ENCODE measurements at regions not wholly inside any gene's neighbourhood (a gene's known extent, or its start where the extent isn't known, plus 50 kb on each side); places are given as distances from the start of the nearest gene placed in this dataset.
A peak's percentile ranks its signal among the peaks of the same experiment; 100 is the strongest.
"Not testable (repeated sequence)": the region's sequence is repeated elsewhere in the genome, so short reads cannot be mapped to it uniquely, and the experiment has no call there.

- not testable (repeated sequence) for DNase-seq; H3K36me3 Mint-ChIP-seq (ENCODE audit: insufficient read depth in 2 of 2); H3K9me3 Mint-ChIP-seq; H3K27ac Mint-ChIP-seq; H3K27me3 Mint-ChIP-seq (ENCODE audit: low read depth); ATAC-seq (replicated peaks in 1 of 2)
- Mint-ChIP-seq H3K4me3 (peak overlapping the region in 1 of 2 donors; percentile 44), H3K4me1 (ENCODE audit: low read depth) (peaks cover 10% of the 10 kb centered on the region)
Measured at GRCh38 chr2:111460901-111461300, 340.2 kb downstream of the BCL2L11 start.

GRCh38 chr2:111461831-111462230, 341.1 kb downstream of the BCL2L11 start:
- H3K36me3 Mint-ChIP-seq (ENCODE audit: insufficient read depth in 2 of 2); ATAC-seq (replicated peaks in 1 of 2); DNase-seq; H3K27ac Mint-ChIP-seq; H3K4me3 Mint-ChIP-seq; H3K9me3 Mint-ChIP-seq; H3K27me3 Mint-ChIP-seq (ENCODE audit: low read depth): not testable (repeated sequence)
- peaks cover 10% of the 10 kb centered on the region for H3K4me1 Mint-ChIP-seq (ENCODE audit: low read depth)

GRCh38 chr2:111462572-111462971, 341.9 kb downstream of the BCL2L11 start:
- ATAC-seq (replicated peaks in 1 of 2); H3K36me3 Mint-ChIP-seq (ENCODE audit: insufficient read depth in 2 of 2); DNase-seq; H3K27ac Mint-ChIP-seq; H3K9me3 Mint-ChIP-seq; H3K27me3 Mint-ChIP-seq (ENCODE audit: low read depth): not testable (repeated sequence)
- Mint-ChIP-seq H3K4me3 (peak overlapping the region in 1 of 2 donors; percentile 22), H3K4me1 (ENCODE audit: low read depth) (peaks cover 10% of the 10 kb centered on the region)

- peaks cover 10% of the 10 kb centered on the region for H3K4me1 Mint-ChIP-seq (ENCODE audit: low read depth)
- H3K27ac Mint-ChIP-seq; H3K9me3 Mint-ChIP-seq; H3K36me3 Mint-ChIP-seq (ENCODE audit: insufficient read depth in 2 of 2); DNase-seq; H3K27me3 Mint-ChIP-seq (ENCODE audit: low read depth): not testable (repeated sequence)
- peak; percentile 60 to 68 for ATAC-seq (replicated peaks in 1 of 2)
- H3K4me3 Mint-ChIP-seq, result peak overlapping the region; percentile 45 to 54
Measured at GRCh38 chr2:111463238-111463848, 342.6 kb downstream of the BCL2L11 start.

- H3K4me1 Mint-ChIP-seq (ENCODE audit: low read depth), result peaks cover 10% of the 10 kb centered on the region
- not testable (repeated sequence) for H3K4me3 Mint-ChIP-seq; H3K27me3 Mint-ChIP-seq (ENCODE audit: low read depth); H3K9me3 Mint-ChIP-seq; H3K36me3 Mint-ChIP-seq (ENCODE audit: insufficient read depth in 2 of 2); H3K27ac Mint-ChIP-seq
- ATAC-seq (replicated peaks in 1 of 2), result peak; percentile 81 to 82
- peak in 1 of 2 donors; percentile 47 for DNase-seq
Measured at GRCh38 chr2:111463956-111464355, 343.2 kb downstream of the BCL2L11 start.

- not testable (repeated sequence) for DNase-seq; H3K36me3 Mint-ChIP-seq (ENCODE audit: insufficient read depth in 2 of 2); H3K27ac Mint-ChIP-seq; H3K9me3 Mint-ChIP-seq; H3K27me3 Mint-ChIP-seq (ENCODE audit: low read depth)
- peak overlapping the region in 1 of 2 donors; percentile 49 for H3K4me3 Mint-ChIP-seq
- peaks cover 10% of the 10 kb centered on the region for H3K4me1 Mint-ChIP-seq (ENCODE audit: low read depth)
- ATAC-seq (replicated peaks in 1 of 2), result peak in 1 of 2 donors; percentile 11
Measured at GRCh38 chr2:111464367-111464766, 343.7 kb downstream of the BCL2L11 start.

GRCh38 chr2:111465521-111465920, 344.8 kb downstream of the BCL2L11 start:
- not testable (repeated sequence) for H3K27me3 Mint-ChIP-seq (ENCODE audit: low read depth); H3K4me3 Mint-ChIP-seq; DNase-seq; H3K9me3 Mint-ChIP-seq; ATAC-seq (replicated peaks in 1 of 2); H3K27ac Mint-ChIP-seq; H3K36me3 Mint-ChIP-seq (ENCODE audit: insufficient read depth in 2 of 2)
- peaks cover 10% of the 10 kb centered on the region for H3K4me1 Mint-ChIP-seq (ENCODE audit: low read depth)

- H3K36me3 Mint-ChIP-seq (ENCODE audit: insufficient read depth in 2 of 2); DNase-seq; H3K27me3 Mint-ChIP-seq (ENCODE audit: low read depth); H3K27ac Mint-ChIP-seq; H3K9me3 Mint-ChIP-seq; H3K4me1 Mint-ChIP-seq (ENCODE audit: low read depth): not testable (repeated sequence)
- ATAC-seq (replicated peaks in 1 of 2), result peak; percentile 57 to 67
- peak overlapping the region; percentile 15 to 27 for H3K4me3 Mint-ChIP-seq
Measured at GRCh38 chr2:111466744-111467143, 346.0 kb downstream of the BCL2L11 start.

GRCh38 chr2:111470924-111471323, 350.2 kb downstream of the BCL2L11 start:
- ATAC-seq (replicated peaks in 1 of 2); H3K27me3 Mint-ChIP-seq (ENCODE audit: low read depth); H3K4me3 Mint-ChIP-seq; H3K9me3 Mint-ChIP-seq; H3K36me3 Mint-ChIP-seq (ENCODE audit: insufficient read depth in 2 of 2); H3K27ac Mint-ChIP-seq; DNase-seq: not testable (repeated sequence)
- peaks cover 12% of the 10 kb centered on the region for H3K4me1 Mint-ChIP-seq (ENCODE audit: low read depth)

- not testable (repeated sequence) for H3K27me3 Mint-ChIP-seq (ENCODE audit: low read depth); DNase-seq; H3K9me3 Mint-ChIP-seq; H3K27ac Mint-ChIP-seq; ATAC-seq (replicated peaks in 1 of 2); H3K4me3 Mint-ChIP-seq; H3K36me3 Mint-ChIP-seq (ENCODE audit: insufficient read depth in 2 of 2)
- peaks cover 12% of the 10 kb centered on the region for H3K4me1 Mint-ChIP-seq (ENCODE audit: low read depth)
Measured at GRCh38 chr2:111471791-111472530, 351.2 kb downstream of the BCL2L11 start.

GRCh38 chr2:111472844-111473403, 352.2 kb downstream of the BCL2L11 start:
- Mint-ChIP-seq H3K4me1 (ENCODE audit: low read depth) (peaks cover 12% of the 10 kb centered on the region), H3K4me3 (peak overlapping the region; percentile 29 to 48), H3K27ac (peak overlapping the region; percentile 39)
- H3K27me3 Mint-ChIP-seq (ENCODE audit: low read depth); H3K9me3 Mint-ChIP-seq; DNase-seq; H3K36me3 Mint-ChIP-seq (ENCODE audit: insufficient read depth in 2 of 2): not testable (repeated sequence)
- ATAC-seq (replicated peaks in 1 of 2), result peak; percentile 70 to 79

- Mint-ChIP-seq H3K4me3 (peak overlapping the region; percentile 29 to 48), H3K4me1 (ENCODE audit: low read depth) (peaks cover 14% of the 10 kb centered on the region), H3K27ac (peak overlapping the region; percentile 39)
- not testable (repeated sequence) for H3K27me3 Mint-ChIP-seq (ENCODE audit: low read depth); H3K9me3 Mint-ChIP-seq; DNase-seq; H3K36me3 Mint-ChIP-seq (ENCODE audit: insufficient read depth in 2 of 2)
- ATAC-seq (replicated peaks in 1 of 2), result peak; percentile 47 to 57
Measured at GRCh38 chr2:111473522-111473921, 352.8 kb downstream of the BCL2L11 start.

GRCh38 chr2:111474198-111474705, 353.5 kb downstream of the BCL2L11 start:
- not testable (repeated sequence) for ATAC-seq (replicated peaks in 1 of 2); H3K36me3 Mint-ChIP-seq (ENCODE audit: insufficient read depth in 2 of 2); H3K27me3 Mint-ChIP-seq (ENCODE audit: low read depth); H3K4me3 Mint-ChIP-seq; H3K27ac Mint-ChIP-seq; H3K9me3 Mint-ChIP-seq; DNase-seq
- H3K4me1 Mint-ChIP-seq (ENCODE audit: low read depth), result peaks cover 19% of the 10 kb centered on the region

Data from activated T-cell treated with anti-CD3 and anti-CD28 coated beads, Interleukin-2, amount 50 U/mL, for 72 hours (primary cell).